ENCODE measurements at regions not wholly inside any gene's neighbourhood (a gene's known extent, or its start where the extent isn't known, plus 50 kb on each side); places are given as distances from the start of the nearest gene placed in this dataset.
A peak's percentile ranks its signal among the peaks of the same experiment; 100 is the strongest.

DNA sequence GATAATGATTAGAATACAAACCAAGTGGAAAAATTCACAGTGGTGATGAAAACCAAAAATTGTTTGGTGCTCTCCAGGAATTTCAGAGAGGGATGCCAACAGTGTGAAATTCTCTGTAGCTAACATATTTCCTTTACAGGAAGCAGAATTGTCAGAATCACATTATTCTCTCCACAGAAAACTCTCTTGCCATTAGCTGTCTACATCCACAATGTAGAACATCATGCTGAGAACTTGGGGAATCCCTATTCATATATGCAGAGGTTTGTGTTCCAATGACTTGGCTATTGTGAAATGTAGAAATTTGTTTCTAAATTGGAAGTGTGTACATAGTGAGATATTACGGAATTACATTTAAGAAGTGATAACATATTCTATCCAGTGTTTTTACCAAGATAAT lies 142.0 kb downstream of the PCDH7 start:
- no peak overlapping the region for H3K27ac ChIP-seq (ENCODE audit: low read length)
- DNase-seq: no peak
- no peak overlapping the region for H3K9ac ChIP-seq (ENCODE audit: low read length)
- ChIA-PET CTCF (no interaction called here), POLR2A (ENCODE audit: unreplicated experiment) (no interaction called here)
- H4K20me1 ChIP-seq (ENCODE audit: low read length): no peaks in the 10 kb centered on the region
- H3K27me3 ChIP-seq (ENCODE audit: low read length): no peaks in the 10 kb centered on the region
- H3K4me2 ChIP-seq (ENCODE audit: low read length): no peak overlapping the region
- ATAC-seq: no peak
- no peaks in the 10 kb centered on the region for H3K9me2 ChIP-seq (replicated peaks; ENCODE audit: low read length)
- H3K4me1 ChIP-seq (ENCODE audit: insufficient read depth, low read length): peaks cover 1% of the 10 kb centered on the region; the same call in 1 of the 2 replicates
- intact Hi-C loops (cut with micrococcal nuclease): loop anchor here (5.0 kb wide), 1 partner anchor 145 kb away; no protein-coding TSS in a partner anchor
- TF ChIP-seq EZH2 (IDR thresholded peaks at IDR 0.05; ENCODE audit: low read length, unreplicated experiment): no peak
- no peak for TF ChIP-seq EZH2phosphoT487 (IDR thresholded peaks at IDR 0.05; ENCODE audit: borderline replicate concordance, low read length)
- TF ChIP-seq, protein P1, sequence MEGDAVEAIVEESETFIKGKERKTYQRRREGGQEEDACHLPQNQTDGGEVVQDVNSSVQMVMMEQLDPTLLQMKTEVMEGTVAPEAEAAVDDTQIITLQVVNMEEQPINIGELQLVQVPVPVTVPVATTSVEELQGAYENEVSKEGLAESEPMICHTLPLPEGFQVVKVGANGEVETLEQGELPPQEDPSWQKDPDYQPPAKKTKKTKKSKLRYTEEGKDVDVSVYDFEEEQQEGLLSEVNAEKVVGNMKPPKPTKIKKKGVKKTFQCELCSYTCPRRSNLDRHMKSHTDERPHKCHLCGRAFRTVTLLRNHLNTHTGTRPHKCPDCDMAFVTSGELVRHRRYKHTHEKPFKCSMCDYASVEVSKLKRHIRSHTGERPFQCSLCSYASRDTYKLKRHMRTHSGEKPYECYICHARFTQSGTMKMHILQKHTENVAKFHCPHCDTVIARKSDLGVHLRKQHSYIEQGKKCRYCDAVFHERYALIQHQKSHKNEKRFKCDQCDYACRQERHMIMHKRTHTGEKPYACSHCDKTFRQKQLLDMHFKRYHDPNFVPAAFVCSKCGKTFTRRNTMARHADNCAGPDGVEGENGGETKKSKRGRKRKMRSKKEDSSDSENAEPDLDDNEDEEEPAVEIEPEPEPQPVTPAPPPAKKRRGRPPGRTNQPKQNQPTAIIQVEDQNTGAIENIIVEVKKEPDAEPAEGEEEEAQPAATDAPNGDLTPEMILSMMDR (conservative IDR thresholded peaks at IDR 0.05; ENCODE audit: low read depth, low read length): no peak
- no TSS peak for BruUV-seq (replicated peaks)
- no peak overlapping the region for H3K4me3 ChIP-seq (ENCODE audit: low read length)
- H3F3A ChIP-seq (ENCODE audit: low read length, unreplicated experiment): no peaks in the 10 kb centered on the region
- H3K36me3 ChIP-seq (ENCODE audit: low read depth, low read length): no peaks in the 10 kb centered on the region
- H3K9me3 ChIP-seq (ENCODE audit: low read length): no peaks in the 10 kb centered on the region
- H2AFZ ChIP-seq (ENCODE audit: low read length): no peak overlapping the region
- H3K79me2 ChIP-seq (ENCODE audit: low read length): no peaks in the 10 kb centered on the region

DNA sequence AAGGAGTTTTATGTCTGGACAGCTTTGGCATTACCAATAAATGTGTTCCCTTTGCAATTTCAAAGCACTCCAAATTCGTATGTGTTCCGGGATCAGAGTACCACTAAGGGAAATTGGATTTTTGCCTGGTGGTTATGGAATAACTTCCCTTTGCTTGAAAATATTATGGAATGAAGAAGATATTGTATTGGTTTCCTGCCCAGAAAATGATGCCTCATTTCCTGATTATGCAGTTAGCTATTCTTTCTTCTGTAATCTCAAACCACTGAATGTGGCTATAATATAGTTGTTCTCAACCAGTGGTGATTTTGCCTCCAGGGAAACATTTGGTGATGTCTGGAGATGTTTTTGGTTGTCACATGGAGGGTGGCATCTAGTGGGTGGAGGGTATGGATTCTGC lies 142.9 kb downstream of the PCDH7 start:
- Histone ChIP-seq H3K9me3 (ENCODE audit: low read length) (no peaks in the 10 kb centered on the region), H4K20me1 (ENCODE audit: low read length) (no peaks in the 10 kb centered on the region), H3K4me3 (ENCODE audit: low read length) (no peak overlapping the region), H3F3A (ENCODE audit: low read length, unreplicated experiment) (no peaks in the 10 kb centered on the region), H3K36me3 (ENCODE audit: low read depth, low read length) (no peaks in the 10 kb centered on the region), H3K9me2 (replicated peaks; ENCODE audit: low read length) (no peaks in the 10 kb centered on the region), H3K27ac (ENCODE audit: low read length) (no peak overlapping the region), H3K79me2 (ENCODE audit: low read length) (no peaks in the 10 kb centered on the region), H2AFZ (ENCODE audit: low read length) (no peak overlapping the region), H3K4me2 (ENCODE audit: low read length) (no peak overlapping the region), H3K27me3 (ENCODE audit: low read length) (no peaks in the 10 kb centered on the region), H3K4me1 (ENCODE audit: insufficient read depth, low read length) (peaks cover 5% of the 10 kb centered on the region; the same call in 1 of the 2 replicates), H3K9ac (ENCODE audit: low read length) (no peak overlapping the region)
- peak; percentile 22; the same call in 1 of the 2 replicates for ATAC-seq
- intact Hi-C loops (cut with micrococcal nuclease): loop anchor here (5.0 kb wide), 1 partner anchor 146 kb away; no protein-coding TSS in a partner anchor
- ChIA-PET CTCF (no interaction called here), POLR2A (ENCODE audit: unreplicated experiment) (no interaction called here)
- BruUV-seq (replicated peaks): no TSS peak
- TF ChIP-seq, protein P1 (conservative IDR thresholded peaks at IDR 0.05; ENCODE audit: low read depth, low read length): no peak
- no peak for TF ChIP-seq EZH2 (IDR thresholded peaks at IDR 0.05; ENCODE audit: low read length, unreplicated experiment)
- no peak for TF ChIP-seq EZH2phosphoT487 (IDR thresholded peaks at IDR 0.05; ENCODE audit: borderline replicate concordance, low read length)
- DNase-seq: peak; percentile 22

DNA sequence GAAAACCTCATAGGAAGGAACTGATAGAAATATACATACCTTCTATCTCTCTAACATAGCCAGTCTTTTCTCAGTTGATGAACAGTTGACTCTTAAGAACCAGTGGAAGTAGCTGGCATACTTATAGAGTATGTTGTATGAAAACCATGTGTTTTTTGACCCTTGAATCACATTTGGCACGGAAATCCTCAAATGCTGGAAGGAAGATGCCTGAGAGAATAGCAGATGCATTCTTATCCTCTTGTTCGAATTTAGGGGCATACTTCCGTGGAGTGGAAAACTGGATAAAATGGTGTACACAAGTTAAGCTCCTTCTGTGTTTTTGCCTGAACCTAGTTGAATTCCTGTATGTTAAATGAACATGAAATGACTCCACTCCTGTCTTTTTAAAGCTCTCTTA lies 145.5 kb downstream of the PCDH7 start:
- H3F3A ChIP-seq (ENCODE audit: low read length, unreplicated experiment): no peaks in the 10 kb centered on the region
- H3K4me1 ChIP-seq (ENCODE audit: insufficient read depth, low read length): peaks cover 5% of the 10 kb centered on the region; the same call in 1 of the 2 replicates
- H4K20me1 ChIP-seq (ENCODE audit: low read length): no peaks in the 10 kb centered on the region
- no peaks in the 10 kb centered on the region for H3K79me2 ChIP-seq (ENCODE audit: low read length)
- ATAC-seq: no peak
- intact Hi-C loops (cut with micrococcal nuclease): no loop called here
- BruUV-seq (replicated peaks): no TSS peak
- CTCF ChIA-PET: no interaction called here
- H3K9me3 ChIP-seq (ENCODE audit: low read length): no peaks in the 10 kb centered on the region
- no peak overlapping the region for H3K27ac ChIP-seq (ENCODE audit: low read length)
- no peak overlapping the region for H2AFZ ChIP-seq (ENCODE audit: low read length)
- POLR2A ChIA-PET (ENCODE audit: unreplicated experiment): no interaction called here
- no peaks in the 10 kb centered on the region for H3K27me3 ChIP-seq (ENCODE audit: low read length)
- no peaks in the 10 kb centered on the region for H3K9me2 ChIP-seq (replicated peaks; ENCODE audit: low read length)
- no peak overlapping the region for H3K4me3 ChIP-seq (ENCODE audit: low read length)
- H3K4me2 ChIP-seq (ENCODE audit: low read length): no peak overlapping the region
- no peak for DNase-seq
- no peaks in the 10 kb centered on the region for H3K36me3 ChIP-seq (ENCODE audit: low read depth, low read length)
- no peak for TF ChIP-seq EZH2 (IDR thresholded peaks at IDR 0.05; ENCODE audit: low read length, unreplicated experiment)
- TF ChIP-seq EZH2phosphoT487 (IDR thresholded peaks at IDR 0.05; ENCODE audit: borderline replicate concordance, low read length): no peak
- TF ChIP-seq, protein P1 (conservative IDR thresholded peaks at IDR 0.05; ENCODE audit: low read depth, low read length): no peak
- no peak overlapping the region for H3K9ac ChIP-seq (ENCODE audit: low read length)
